SHP77 treated with DMSO at 0.1 percent for 48 hours (cell line): ENCODE measurements at regions not wholly inside any gene's neighbourhood (a gene's known extent, or its start where the extent isn't known, plus 50 kb on each side); places are given as distances from the start of the nearest gene placed in this dataset.

Experiments
- DNase-seq: peaks from one replicate; lab custom pipeline; 2025; lab: John Stamatoyannopoulos, UW

GRCh38 chr12:34291001-34291400 is 268.7 kb downstream of the ALG10 start:
- no peak for DNase-seq

GRCh38 chr12:34291426-34291901 is 269.2 kb downstream of the ALG10 start:
- DNase-seq, result no peak

GRCh38 chr12:34292736-34293625 is 270.7 kb downstream of the ALG10 start:
- no peak for DNase-seq

- no peak for DNase-seq
These were observed 271.8 kb downstream of the ALG10 start for GRCh38 chr12:34294137-34294536.

- no peak for DNase-seq
These were observed 272.5 kb downstream of the ALG10 start for GRCh38 chr12:34294671-34295365.

- no peak for DNase-seq
These were observed 273.3 kb downstream of the ALG10 start for GRCh38 chr12:34295366-34296142.

- DNase-seq, result no peak
These were observed 274.1 kb downstream of the ALG10 start for GRCh38 chr12:34296143-34297041.

- DNase-seq, result no peak
These were observed 275.0 kb downstream of the ALG10 start for GRCh38 chr12:34297126-34297789.

- no peak for DNase-seq
These were observed 275.5 kb downstream of the ALG10 start for GRCh38 chr12:34297790-34298164.

GRCh38 chr12:34298176-34298970 is 276.1 kb downstream of the ALG10 start:
- DNase-seq, result no peak

GRCh38 chr12:34298971-34299801 is 276.9 kb downstream of the ALG10 start:
- no peak for DNase-seq

- no peak for DNase-seq
These were observed 277.5 kb downstream of the ALG10 start for GRCh38 chr12:34299802-34300193.

GRCh38 chr12:34300376-34301250 is 278.3 kb downstream of the ALG10 start:
- DNase-seq, result no peak

- no peak for DNase-seq
These were observed 279.2 kb downstream of the ALG10 start for GRCh38 chr12:34301251-34302130.

GRCh38 chr12:34302131-34302885 is 280.0 kb downstream of the ALG10 start:
- DNase-seq, result no peak
